Uterus (tissue), 2 donors: ENCODE measurements at regions not wholly inside any gene's neighbourhood (a gene's known extent, or its start where the extent isn't known, plus 50 kb on each side); places are given as distances from the start of the nearest gene placed in this dataset.

Experiments
- CTCF ChIP-seq, 4 experiments: fragments of 200-600 bp in 2 of 4; fragments of 450-650 bp in 2 of 4; sonication (generic) in 2 of 4; IDR thresholded peaks; one replicate each; pipeline ENCODE4 v1.5.1; 2016 to 2019; ENCODE audit warnings: antibody characterized with exemption in 4 of 4, mild to moderate bottlenecking in 2 of 4, moderate library complexity in 1 of 4
- POLR2A ChIP-seq, 2 donors: fragments of 450-650 bp; IDR thresholded peaks; one replicate each; pipeline ENCODE4 v1.6.1; 2016; ENCODE audit warnings: antibody characterized with exemption in 2 of 2, mild to moderate bottlenecking in 1 of 2, moderate library complexity in 1 of 2

- TF ChIP-seq CTCF (IDR thresholded peaks at IDR 0.05) (no peak), POLR2A (IDR thresholded peaks at IDR 0.05) (no peak)
Observed at GRCh38 chr6:91029211-91029610, 442.3 kb upstream of the MAP3K7 start.
